GM18507 (cell line): ENCODE measurements at regions not wholly inside any gene's neighbourhood (a gene's known extent, or its start where the extent isn't known, plus 50 kb on each side); places are given as distances from the start of the nearest gene placed in this dataset.
"Not testable (repeated sequence)": the region's sequence is repeated elsewhere in the genome, so short reads cannot be mapped to it uniquely, and the experiment has no call there.

Experiments
- DNase-seq: peaks from one replicate; pipeline ENCODE4 v3.0.0; 2011; ENCODE audit warnings: low read depth; ENCODE audit not compliant: insufficient read length; ENCODE audit errors: extremely low spot score
- FAIRE-seq: peaks from 2 replicates; lab custom pipeline; 2011; peaks lifted over from hg19 to GRCh38; lab: Jason Lieb, UNC

- FAIRE-seq (no peak), DNase-seq (no peak)
Observed at GRCh38 chr1:98179151-98179773, 258.4 kb upstream of the DPYD start.

GRCh38 chr1:98177751-98178150 lies 256.9 kb upstream of the DPYD start:
- FAIRE-seq = no peak
- no peak for DNase-seq

GRCh38 chr1:98176936-98177335 lies 256.1 kb upstream of the DPYD start:
- DNase-seq (no peak), FAIRE-seq (no peak)

DNA sequence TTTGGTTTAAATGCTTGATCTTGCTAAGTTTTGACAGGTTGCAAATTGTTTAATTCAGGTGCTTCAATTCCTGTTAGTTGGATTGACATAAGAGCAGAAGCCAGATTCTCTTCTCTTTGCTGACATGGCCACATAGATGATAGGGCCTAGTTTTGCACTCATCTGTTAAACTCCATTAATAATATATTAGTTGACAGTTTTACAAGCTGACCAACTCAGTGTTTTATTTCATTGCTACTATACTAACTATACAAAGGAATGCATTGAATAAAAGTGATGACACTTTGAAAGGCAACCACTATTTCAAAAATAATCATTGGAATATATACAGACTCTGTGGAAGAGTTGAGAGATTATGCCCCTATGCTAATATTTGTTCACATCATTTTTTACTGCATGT lies 255.6 kb upstream of the DPYD start:
- no peak for DNase-seq
- FAIRE-seq = no peak

DNA sequence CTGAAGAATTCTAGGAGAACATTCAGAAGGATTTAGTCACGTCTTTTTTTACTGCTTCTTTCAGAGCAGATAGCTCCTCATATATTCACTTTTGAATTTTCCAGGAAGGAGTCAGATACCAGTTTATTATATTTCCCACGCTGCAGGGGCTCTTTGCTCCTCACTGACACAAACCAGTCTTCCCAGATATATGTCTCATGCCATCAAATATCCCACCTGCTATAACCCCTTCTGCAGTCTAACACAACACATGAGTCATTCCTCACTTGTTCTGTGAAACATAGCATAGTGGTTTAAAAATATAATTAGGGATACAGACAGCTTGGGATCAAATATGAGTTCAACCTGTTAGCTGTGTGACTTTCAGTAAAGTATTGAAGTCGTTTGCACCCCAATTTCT lies 251.7 kb upstream of the DPYD start:
- DNase-seq (no peak), FAIRE-seq (no peak)

GRCh38 chr1:98172022-98172421 lies 251.2 kb upstream of the DPYD start:
- DNase-seq = no peak
- FAIRE-seq = no peak

DNA sequence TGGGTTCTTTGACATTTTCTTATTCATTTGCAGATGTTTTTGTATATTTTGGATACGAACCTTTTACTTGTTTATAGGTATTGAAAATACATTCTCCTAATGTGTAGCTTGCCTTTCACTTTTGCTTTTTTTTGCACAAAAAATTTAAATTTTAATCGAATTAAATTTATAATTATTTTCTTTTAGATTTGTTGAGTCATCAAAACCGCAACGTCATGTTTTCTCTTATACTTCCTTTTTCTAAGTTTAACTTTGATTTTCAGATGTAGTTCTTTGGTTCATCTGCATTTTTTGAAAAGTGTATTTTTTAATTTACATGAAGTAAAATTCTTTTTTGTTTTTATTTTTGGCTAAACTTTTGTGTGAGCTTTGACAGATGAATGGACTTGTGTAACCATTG lies 243.7 kb upstream of the DPYD start:
- FAIRE-seq = no peak

DNA sequence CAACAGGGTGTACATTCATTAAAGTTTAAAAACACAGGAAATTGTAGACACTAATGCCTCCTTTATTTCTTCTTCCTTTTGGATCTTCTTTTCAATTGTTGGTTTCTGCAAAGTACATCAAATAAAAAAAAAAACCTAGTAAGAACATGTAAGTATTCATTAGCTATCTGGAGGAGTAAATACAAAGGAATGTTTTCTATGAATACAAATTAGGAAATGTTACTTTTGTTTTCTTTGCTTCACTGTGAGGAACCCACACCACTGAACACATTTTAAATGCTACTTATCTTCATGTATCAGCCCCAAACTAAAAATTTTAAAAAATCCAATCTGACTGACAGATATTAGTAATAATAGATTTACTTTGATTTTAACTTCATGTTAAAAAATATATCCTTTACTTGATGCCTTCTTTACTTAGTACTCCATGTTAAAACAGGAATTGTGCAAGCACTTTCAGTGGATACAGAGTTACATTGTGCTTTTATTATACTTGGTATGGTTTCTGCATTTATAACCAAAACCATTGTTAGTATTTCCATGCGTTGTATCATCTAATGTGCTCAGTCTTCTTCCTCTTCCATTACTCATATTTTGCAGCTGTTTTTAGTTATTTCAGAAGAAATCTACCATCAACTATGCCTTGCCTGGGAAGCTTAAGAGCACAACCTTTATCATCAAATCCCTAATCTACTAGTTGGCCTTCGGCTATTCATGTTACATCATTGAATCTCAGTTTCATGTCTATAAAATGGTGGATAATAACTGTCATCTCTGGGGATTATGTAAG lies 236.9 kb upstream of the DPYD start:
- FAIRE-seq = no peak
- DNase-seq = no peak

More for the DNA sequence above, 243.7 kb upstream of the DPYD start:
- DNase-seq = no peak

DNA sequence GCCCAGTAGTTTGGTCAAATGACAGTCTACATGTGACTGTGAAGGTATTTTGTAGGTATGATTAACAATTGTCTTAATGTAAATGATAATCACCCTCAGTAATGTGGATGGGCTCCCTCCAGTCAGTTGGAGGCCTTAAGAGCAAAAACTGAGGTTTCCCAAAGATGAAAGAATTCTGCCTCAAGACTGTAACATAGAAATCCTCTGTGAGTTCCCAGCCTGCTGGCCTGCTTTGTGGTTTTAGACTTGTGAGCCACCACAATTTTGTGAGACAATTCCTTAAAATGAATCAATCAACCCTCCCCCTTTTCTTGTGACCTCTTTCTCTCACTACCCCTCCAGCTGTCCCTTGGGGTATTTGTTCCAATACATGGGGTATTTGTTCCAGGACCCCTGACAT lies 226.4 kb upstream of the DPYD start:
- no peak for FAIRE-seq
- no peak for DNase-seq

GRCh38 chr1:98145655-98146054 lies 224.8 kb upstream of the DPYD start:
- FAIRE-seq (no peak), DNase-seq (no peak)

GRCh38 chr1:98143403-98143802 lies 222.6 kb upstream of the DPYD start:
- FAIRE-seq (no peak), DNase-seq (no peak)

- FAIRE-seq (no peak), DNase-seq (no peak)
Observed at GRCh38 chr1:98133131-98133530, 212.3 kb upstream of the DPYD start.

- DNase-seq (no peak), FAIRE-seq (no peak)
Observed at GRCh38 chr1:98130408-98130807, 209.6 kb upstream of the DPYD start.

DNA sequence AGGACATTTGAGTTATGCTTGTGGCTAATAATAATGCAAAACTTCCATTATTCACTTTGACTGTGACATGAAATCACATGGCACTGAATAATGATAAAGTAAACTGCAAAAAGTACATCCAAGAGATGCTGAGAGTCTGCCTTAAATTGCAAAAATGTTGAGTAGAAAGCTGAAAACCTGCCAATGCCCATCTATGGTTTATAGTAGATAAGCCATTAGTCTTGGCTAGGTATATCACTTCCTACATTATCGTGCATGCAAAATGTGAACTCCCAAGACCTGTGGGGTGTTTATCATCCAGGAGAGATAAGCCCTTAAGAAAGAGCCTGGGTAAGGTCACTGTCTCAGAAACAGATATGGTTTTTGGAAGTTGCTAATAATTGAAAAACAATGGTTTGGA lies 208.7 kb upstream of the DPYD start:
- DNase-seq (no peak), FAIRE-seq (no peak)

GRCh38 chr1:98126740-98127139 lies 205.9 kb upstream of the DPYD start:
- DNase-seq (no peak), FAIRE-seq (no peak)

DNA sequence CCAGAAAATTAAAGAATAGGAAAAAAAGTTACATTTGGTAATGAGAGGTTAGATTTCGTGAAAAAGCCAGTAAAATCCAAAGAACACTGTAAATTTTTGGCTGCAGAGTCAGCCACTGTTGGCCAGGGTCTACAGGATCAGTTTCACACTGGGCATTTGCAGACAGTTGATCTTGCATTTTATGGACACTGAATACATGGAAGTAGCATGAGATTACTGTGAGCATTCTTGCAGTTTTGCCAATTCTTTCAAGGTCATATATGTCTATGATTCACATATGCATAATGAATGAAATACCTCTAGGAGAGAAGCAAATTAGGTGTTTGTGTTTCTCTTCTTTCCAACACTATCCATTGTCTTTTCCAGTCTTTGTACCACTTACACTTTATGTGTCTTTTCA lies 200.8 kb upstream of the DPYD start:
- FAIRE-seq = no peak
- no peak for DNase-seq

DNA sequence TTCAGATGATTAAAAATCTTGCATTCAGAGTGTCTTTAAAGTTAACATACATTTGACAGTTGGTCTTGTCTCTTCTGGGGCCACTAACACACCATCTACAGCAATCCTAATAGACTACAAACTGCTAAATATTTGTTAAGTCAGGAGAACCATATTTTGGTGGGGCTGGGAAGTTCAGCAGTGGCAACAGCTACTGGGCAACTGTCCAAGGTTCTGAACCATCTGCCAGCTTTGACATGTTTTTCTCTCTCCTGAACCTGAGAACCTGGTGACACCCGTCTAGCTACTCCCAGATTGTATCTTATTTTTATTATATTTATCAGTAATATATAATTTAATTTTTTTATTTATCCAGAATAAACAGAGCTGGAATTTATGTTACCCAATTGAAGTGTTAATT lies 199.0 kb upstream of the DPYD start:
- DNase-seq = no peak
- no peak for FAIRE-seq

GRCh38 chr1:98113811-98114210 lies 193.0 kb upstream of the DPYD start:
- DNase-seq (no peak), FAIRE-seq (no peak)

DNA sequence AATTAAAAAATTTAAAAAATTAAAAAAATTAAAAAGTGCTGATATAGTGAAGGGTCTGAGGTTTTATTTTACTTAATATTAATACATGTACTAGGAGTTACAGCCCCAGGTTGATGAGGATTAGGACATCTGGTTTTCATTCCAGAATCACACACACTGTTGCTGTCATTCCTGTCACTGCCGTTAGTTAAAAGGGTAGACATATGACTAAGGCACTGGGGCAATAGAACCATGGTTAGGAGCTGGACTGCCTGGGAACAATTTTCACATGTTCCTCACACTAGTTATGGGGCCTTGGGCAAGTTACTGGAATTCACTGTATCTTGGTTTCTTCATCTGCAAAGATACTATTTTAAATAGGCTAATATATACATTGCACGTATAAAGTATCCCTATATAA lies 191.8 kb upstream of the DPYD start:
- no peak for FAIRE-seq
- DNase-seq = no peak

- FAIRE-seq (no peak), DNase-seq (no peak)
Observed at GRCh38 chr1:98110674-98111073, 189.8 kb upstream of the DPYD start.

GRCh38 chr1:98108378-98108777 lies 187.5 kb upstream of the DPYD start:
- not testable (repeated sequence) for FAIRE-seq

More at GRCh38 chr1:98108378-98108777, 187.5 kb upstream of the DPYD start:
- not testable (repeated sequence) for DNase-seq
